RWPE1 (cell line): ENCODE measurements at regions not wholly inside any gene's neighbourhood (a gene's known extent, or its start where the extent isn't known, plus 50 kb on each side); places are given as distances from the start of the nearest gene placed in this dataset.

ENCODE experiments used
- CTCF ChIA-PET: fragments of 350-600 bp; sonication (Branson Sonifier 250); formaldehyde crosslinking; extraction: SDS; loops from one replicate; lab custom pipeline; 2021; lab: Yijun Ruan, JAX
- POLR2A ChIA-PET: fragments of 400-600 bp; formaldehyde crosslinking; extraction: SDS; loops from one replicate; lab custom pipeline; 2020; ENCODE audit warnings: antibody characterized with exemption; ENCODE audit not compliant: low non-redundant PET; lab: Yijun Ruan, JAX
- DNase-seq: peaks from one replicate; pipeline ENCODE4 v3.0.0; 2012; ENCODE audit warnings: low spot score
- H3K27ac ChIP-seq: fragments of 450-650 bp; 2 replicates; pipeline ENCODE4 v1.5.1; 2017
- CTCF ChIP-seq: fragments of 450-650 bp; conservative IDR thresholded peaks from 2 replicates; pipeline ENCODE4 v1.5.1; 2017; ENCODE audit warnings: low read depth, mild to moderate bottlenecking

- POLR2A ChIA-PET: no interaction called here
These were observed 55.0 kb upstream of the ZNF280D start for GRCh38 chr15:56788359-56788758.

DNA sequence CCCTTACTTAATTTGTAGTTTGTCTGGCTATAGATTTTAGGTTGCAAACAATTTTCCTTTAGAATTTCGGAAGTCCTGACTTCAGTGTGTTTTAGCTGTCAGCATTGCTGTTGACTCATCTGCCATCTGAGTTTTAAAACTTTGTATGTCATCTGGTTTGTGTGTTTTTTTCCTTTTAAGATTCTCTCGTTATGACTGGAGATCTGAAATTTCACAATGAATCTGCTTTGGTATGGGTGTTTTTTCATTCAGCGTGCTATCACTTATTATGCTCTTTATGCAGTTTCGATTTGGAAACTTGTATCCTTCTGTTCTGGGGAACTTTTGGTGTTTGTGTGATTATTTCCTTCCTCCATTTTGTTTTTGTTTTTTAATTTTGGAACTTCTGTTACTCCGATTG, 53.7 kb upstream of the ZNF280D start:
- CTCF ChIA-PET: no interaction called here
- no peak for TF ChIP-seq CTCF
- POLR2A ChIA-PET: no interaction called here
- DNase-seq: no peak
- H3K27ac ChIP-seq: no peak overlapping the region

More at GRCh38 chr15:56788359-56788758, 55.0 kb upstream of the ZNF280D start:
- H3K27ac ChIP-seq: no peak overlapping the region
- TF ChIP-seq CTCF: no peak
- no peak for DNase-seq
- CTCF ChIA-PET: no interaction called here

- no peak for TF ChIP-seq CTCF
- POLR2A ChIA-PET: no interaction called here
- CTCF ChIA-PET: no interaction called here
- H3K27ac ChIP-seq: no peak overlapping the region
- no peak for DNase-seq
These were observed 50.8 kb upstream of the ZNF280D start for GRCh38 chr15:56783857-56784661.

GRCh38 chr15:56783156-56783856, 50.0 kb upstream of the ZNF280D start:
- no peak for TF ChIP-seq CTCF
- ChIA-PET CTCF (no interaction called here), POLR2A (no interaction called here)
- no peak overlapping the region for H3K27ac ChIP-seq
- DNase-seq: no peak
